Ascending aorta (tissue), 2 donors: ENCODE measurements at regions not wholly inside any gene's neighbourhood (a gene's known extent, or its start where the extent isn't known, plus 50 kb on each side); places are given as distances from the start of the nearest gene placed in this dataset.

ENCODE experiments used
- DNase-seq, 2 donors: peaks; one replicate each; pipeline ENCODE4 v3.0.0-alpha.2; 2019; ENCODE audit warnings: low spot score in 2 of 2
- H3K27ac ChIP-seq, 2 donors: fragments of 200-600 bp; sonication (generic); one replicate each; pipeline ENCODE4 v1.5.1; 2016 to 2017; ENCODE audit warnings: mild to moderate bottlenecking in 1 of 2
- H3K27me3 ChIP-seq: fragments of 200-600 bp; sonication (generic); one replicate; pipeline ENCODE4 v1.5.1; 2017
- H3K36me3 ChIP-seq, 2 donors: fragments of 200-600 bp; sonication (generic); one replicate each; pipeline ENCODE4 v1.5.1; 2016
- H3K4me1 ChIP-seq, 2 donors: fragments of 200-600 bp; sonication (generic); one replicate each; pipeline ENCODE4 v1.5.1; 2016 to 2017; ENCODE audit warnings: mild to moderate bottlenecking in 1 of 2
- H3K4me3 ChIP-seq, 2 donors: fragments of 200-600 bp; sonication (generic); one replicate each; pipeline ENCODE4 v1.5.1; 2016 to 2017; ENCODE audit warnings: mild to moderate bottlenecking in 1 of 2
- H3K9me3 ChIP-seq, 2 donors: fragments of 200-600 bp; sonication (generic); one replicate each; pipeline ENCODE4 v1.5.1; 2016
- CTCF ChIP-seq, 3 experiments: fragments of 200-600 bp in 2 of 3; fragments of 450-650 bp in 1 of 3; sonication (generic) in 2 of 3; IDR thresholded peaks; one replicate each; pipeline ENCODE4 v1.5.1; 2016 to 2019; ENCODE audit warnings: antibody characterized with exemption in 3 of 3, mild to moderate bottlenecking in 1 of 3, moderate library complexity in 1 of 3
- intact Hi-C: fragments of 100-400 bp; cut with DNase I; formaldehyde crosslinking; loops from one replicate; pipeline ENCODE4 v1.15.1; 2023

GRCh38 chr12:90234472-90234871 is 525.8 kb upstream of the ATP2B1 start:
- intact Hi-C loops: no loop called here
- H3K27ac ChIP-seq: no peak overlapping the region
- DNase-seq: no peak
- no peaks in the 10 kb centered on the region for H3K36me3 ChIP-seq
- TF ChIP-seq CTCF (IDR thresholded peaks at IDR 0.05): no peak
- no peak overlapping the region for H3K4me3 ChIP-seq
- no peaks in the 10 kb centered on the region for H3K27me3 ChIP-seq
- no peaks in the 10 kb centered on the region for H3K9me3 ChIP-seq
- H3K4me1 ChIP-seq: no peaks in the 10 kb centered on the region

GRCh38 chr12:90233168-90234100 is 524.8 kb upstream of the ATP2B1 start:
- Histone ChIP-seq H3K4me3 (no peak overlapping the region), H3K4me1 (no peaks in the 10 kb centered on the region), H3K9me3 (no peaks in the 10 kb centered on the region), H3K27me3 (no peaks in the 10 kb centered on the region), H3K36me3 (no peaks in the 10 kb centered on the region), H3K27ac (no peak overlapping the region)
- no peak for TF ChIP-seq CTCF (IDR thresholded peaks at IDR 0.05)
- intact Hi-C loops: no loop called here
- DNase-seq: no peak

- Histone ChIP-seq H3K27me3 (no peaks in the 10 kb centered on the region), H3K36me3 (no peaks in the 10 kb centered on the region), H3K9me3 (no peaks in the 10 kb centered on the region), H3K4me1 (no peaks in the 10 kb centered on the region), H3K27ac (no peak overlapping the region), H3K4me3 (no peak overlapping the region)
- DNase-seq: no peak
- intact Hi-C loops: no loop called here
- no peak for TF ChIP-seq CTCF (IDR thresholded peaks at IDR 0.05)
Observed at GRCh38 chr12:90229407-90230170, 521.0 kb upstream of the ATP2B1 start.

GRCh38 chr12:90226211-90226610 is 517.6 kb upstream of the ATP2B1 start:
- no peaks in the 10 kb centered on the region for H3K36me3 ChIP-seq
- intact Hi-C loops: no loop called here
- H3K4me1 ChIP-seq: no peaks in the 10 kb centered on the region
- no peaks in the 10 kb centered on the region for H3K9me3 ChIP-seq
- TF ChIP-seq CTCF (IDR thresholded peaks at IDR 0.05): no peak
- H3K4me3 ChIP-seq: no peak overlapping the region
- no peaks in the 10 kb centered on the region for H3K27me3 ChIP-seq
- no peak overlapping the region for H3K27ac ChIP-seq
- DNase-seq: no peak

- intact Hi-C loops: no loop called here
- no peak overlapping the region for H3K27ac ChIP-seq
- H3K4me3 ChIP-seq: no peak overlapping the region
- no peaks in the 10 kb centered on the region for H3K27me3 ChIP-seq
- no peaks in the 10 kb centered on the region for H3K9me3 ChIP-seq
- no peaks in the 10 kb centered on the region for H3K4me1 ChIP-seq
- no peaks in the 10 kb centered on the region for H3K36me3 ChIP-seq
- no peak for TF ChIP-seq CTCF (IDR thresholded peaks at IDR 0.05)
- no peak for DNase-seq
Observed at GRCh38 chr12:90216815-90217214, 508.2 kb upstream of the ATP2B1 start.
